Midbrain (tissue), 1 donor: ENCODE measurements at regions not wholly inside any gene's neighbourhood (a gene's known extent, or its start where the extent isn't known, plus 50 kb on each side); places are given as distances from the start of the nearest gene placed in this dataset.
A peak's percentile ranks its signal among the peaks of the same experiment; 100 is the strongest.

Source experiments
- DNase-seq: peaks from one replicate; lab custom pipeline; 2025; lab: John Stamatoyannopoulos, UW

- DNase-seq, result no peak
Observed at GRCh38 chr6:22399693-22400092, 102.9 kb upstream of the PRL start.

- DNase-seq, result no peak
Observed at GRCh38 chr6:22401206-22401605, 104.4 kb upstream of the PRL start.

- peak; percentile 6 for DNase-seq
Observed at GRCh38 chr6:22401932-22402331, 105.1 kb upstream of the PRL start.

- no peak for DNase-seq
Observed at GRCh38 chr6:22409486-22409885, 112.7 kb upstream of the PRL start.

- no peak for DNase-seq
Observed at GRCh38 chr6:22411376-22412105, 114.7 kb upstream of the PRL start.

- no peak for DNase-seq
Observed at GRCh38 chr6:22412994-22413393, 116.2 kb upstream of the PRL start.

GRCh38 chr6:22413681-22414311, 117.0 kb upstream of the PRL start:
- no peak for DNase-seq

- DNase-seq, result no peak
Observed at GRCh38 chr6:22418714-22419113, 121.9 kb upstream of the PRL start.

GRCh38 chr6:22421198-22421597, 124.4 kb upstream of the PRL start:
- DNase-seq, result no peak

GRCh38 chr6:22424196-22424595, 127.4 kb upstream of the PRL start:
- DNase-seq, result no peak

GRCh38 chr6:22432060-22432459, 135.2 kb upstream of the PRL start:
- DNase-seq, result no peak

GRCh38 chr6:22433745-22434144, 135.6 kb upstream of the HDGFL1 start:
- no peak for DNase-seq

GRCh38 chr6:22435151-22435550, 134.2 kb upstream of the HDGFL1 start:
- no peak for DNase-seq

- DNase-seq, result no peak
Observed at GRCh38 chr6:22436134-22436533, 133.2 kb upstream of the HDGFL1 start.

- DNase-seq, result no peak
Observed at GRCh38 chr6:22437665-22438064, 131.7 kb upstream of the HDGFL1 start.

- no peak for DNase-seq
Observed at GRCh38 chr6:22442826-22443225, 126.5 kb upstream of the HDGFL1 start.

GRCh38 chr6:22444330-22444729, 125.0 kb upstream of the HDGFL1 start:
- no peak for DNase-seq

GRCh38 chr6:22445946-22446345, 123.4 kb upstream of the HDGFL1 start:
- no peak for DNase-seq

- no peak for DNase-seq
Observed at GRCh38 chr6:22447249-22448196, 121.8 kb upstream of the HDGFL1 start.

- no peak for DNase-seq
Observed at GRCh38 chr6:22448291-22448711, 121.1 kb upstream of the HDGFL1 start.

- no peak for DNase-seq
Observed at GRCh38 chr6:22451962-22452361, 117.4 kb upstream of the HDGFL1 start.

GRCh38 chr6:22455378-22455777, 114.0 kb upstream of the HDGFL1 start:
- DNase-seq, result no peak

GRCh38 chr6:22457996-22458395, 111.4 kb upstream of the HDGFL1 start:
- no peak for DNase-seq
